CD14-positive monocyte (primary cell): ENCODE measurements at regions not wholly inside any gene's neighbourhood (a gene's known extent, or its start where the extent isn't known, plus 50 kb on each side); places are given as distances from the start of the nearest gene placed in this dataset.

Experiments
- DNase-seq, 3 donors: peaks; one replicate each; pipeline ENCODE4 v3.0.0-alpha.2; 2011 to 2022
- H2AFZ ChIP-seq: 2 replicates; pipeline ENCODE4 v1.6.0; 2012; ENCODE audit warnings: mild to moderate bottlenecking, low read depth, low read length, inconsistent platforms; ENCODE audit not compliant: insufficient read depth, poor library complexity, severe bottlenecking
- H3K27ac ChIP-seq, 2 donors: 1 replicate in 1 of 2; 2 replicates in 1 of 2; pipeline ENCODE4 v1.5.1; 2012 to 2013; ENCODE audit warnings: low read length in 2 of 2, control low read depth in 1 of 2, inconsistent platforms in 1 of 2, low read depth in 1 of 2, mild to moderate bottlenecking in 1 of 2
- H3K27me3 ChIP-seq, 2 donors: one replicate each; pipeline versions ENCODE4 v1.6.0 to v1.6.1; 2011 to 2013; ENCODE audit warnings: low read length in 2 of 2; ENCODE audit not compliant: control insufficient read depth in 2 of 2, insufficient read depth in 2 of 2
- H3K36me3 ChIP-seq, 2 donors: replicated peaks in 1 of 2; 1 replicate in 1 of 2; 2 replicates in 1 of 2; pipeline versions ENCODE4 v1.5.1 to v1.6.1; 2012 to 2013; ENCODE audit warnings: low read length in 2 of 2, control low read depth in 1 of 2, inconsistent platforms in 1 of 2, mild to moderate bottlenecking in 1 of 2; ENCODE audit not compliant: insufficient read depth in 2 of 2, control insufficient read depth in 1 of 2
- H3K4me1 ChIP-seq, 2 donors: 1 replicate in 1 of 2; 2 replicates in 1 of 2; pipeline versions ENCODE4 v1.5.1 to v1.6.1; 2012 to 2013; ENCODE audit warnings: low read length in 2 of 2, control low read depth in 1 of 2, inconsistent platforms in 1 of 2, mild to moderate bottlenecking in 1 of 2, moderate library complexity in 1 of 2; ENCODE audit not compliant: insufficient read depth in 2 of 2, control insufficient read depth in 1 of 2
- H3K4me2 ChIP-seq: replicated peaks from 2 replicates; pipeline ENCODE3; 2012; ENCODE audit warnings: low read length, moderate library complexity, mild to moderate bottlenecking; ENCODE audit not compliant: poor library complexity, severe bottlenecking; ENCODE audit errors: extremely low read depth
- H3K4me3 ChIP-seq, 3 experiments: fragments of 200-600 bp in 1 of 3; sonication (generic) in 1 of 3; replicated peaks in 1 of 3; 1 replicate in 2 of 3; 2 replicates in 1 of 3; pipeline ENCODE4 v1.5.1; 2011 to 2013; ENCODE audit warnings: low read length in 3 of 3, mild to moderate bottlenecking in 3 of 3, control low read depth in 2 of 3, low read depth in 2 of 3, inconsistent platforms in 1 of 3, moderate library complexity in 1 of 3
- H3K79me2 ChIP-seq: 2 replicates; pipeline ENCODE4 v1.6.0; 2012; ENCODE audit warnings: mild to moderate bottlenecking, control low read depth, inconsistent platforms, low read length, moderate library complexity; ENCODE audit not compliant: insufficient read depth
- H3K9ac ChIP-seq: 2 replicates; pipeline ENCODE4 v1.6.0; 2017; ENCODE audit warnings: low read length, mild to moderate bottlenecking; ENCODE audit not compliant: insufficient read depth, poor library complexity, severe bottlenecking
- H3K9me3 ChIP-seq, 2 donors: replicated peaks in 1 of 2; 1 replicate in 1 of 2; 2 replicates in 1 of 2; pipeline versions ENCODE4 v1.5.1 to v1.6.1; 2012 to 2013; ENCODE audit warnings: low read length in 2 of 2, control low read depth in 1 of 2; ENCODE audit not compliant: control insufficient read depth in 1 of 2, insufficient read depth in 1 of 2
- H4K20me1 ChIP-seq: 2 replicates; pipeline ENCODE4 v1.6.0; 2012; ENCODE audit warnings: mild to moderate bottlenecking, low read length, control low read depth, moderate library complexity; ENCODE audit not compliant: insufficient read depth
- H3K27ac Mint-ChIP-seq, 7 donors: one replicate each; pipeline ENCODE4 v1.8.0; 2020; ENCODE audit warnings: mild to moderate bottlenecking in 7 of 7, mixed read lengths in 7 of 7, moderate library complexity in 6 of 7, inconsistent platforms in 2 of 7
- H3K27me3 Mint-ChIP-seq, 3 donors: one replicate each; pipeline ENCODE4 v1.8.0; 2021 to 2022; ENCODE audit warnings: low read depth in 3 of 3, mild to moderate bottlenecking in 3 of 3, mixed read lengths in 3 of 3, moderate library complexity in 3 of 3, inconsistent platforms in 1 of 3
- H3K36me3 Mint-ChIP-seq, 2 donors: one replicate each; pipeline ENCODE4 v1.8.0; 2020; ENCODE audit warnings: mixed read lengths in 2 of 2, inconsistent platforms in 1 of 2, mild to moderate bottlenecking in 1 of 2
- H3K4me1 Mint-ChIP-seq: one replicate; pipeline ENCODE4 v1.8.0; 2020; ENCODE audit warnings: mild to moderate bottlenecking, mixed read lengths
- H3K4me3 Mint-ChIP-seq, 2 donors: one replicate each; pipeline ENCODE4 v1.8.0; 2020; ENCODE audit warnings: mild to moderate bottlenecking in 2 of 2, mixed read lengths in 2 of 2, moderate library complexity in 1 of 2
- H3K9me3 Mint-ChIP-seq, 7 donors: one replicate each; pipeline ENCODE4 v1.8.0; 2020 to 2022; ENCODE audit warnings: mixed read lengths in 7 of 7, mild to moderate bottlenecking in 6 of 7, moderate library complexity in 6 of 7, inconsistent platforms in 2 of 7
- CTCF ChIP-seq: fragments of 200-600 bp; IDR thresholded peaks from one replicate; pipeline ENCODE4 v1.8.0; 2022; ENCODE audit warnings: antibody characterized with exemption, mild to moderate bottlenecking
- WGBS: methylation state at CpG from one replicate; pipeline ENCODE4 v1.1.5; 2013; ENCODE audit warnings: missing lambda C conversion rate; ENCODE audit not compliant: insufficient coverage; 5-methylcytosine and 5-hydroxymethylcytosine counted together
- intact Hi-C, 2 donors: fragments of 100-400 bp; cut with micrococcal nuclease; formaldehyde crosslinking; loops; one replicate each; pipeline versions ENCODE4 v1.15.0 to v1.15.1; 2023

GRCh38 chr11:110958216-110958615 is 246.0 kb upstream of the ARHGAP20 start:
- H3K4me3 Mint-ChIP-seq = no peak overlapping the region
- DNase-seq = no peak
- Histone ChIP-seq H3K4me3 (no peak overlapping the region), H3K4me1 (no peaks in the 10 kb centered on the region), H3K9ac (no peak overlapping the region), H3K9me3 (no peaks in the 10 kb centered on the region), H3K4me2 (no peak overlapping the region), H4K20me1 (no peaks in the 10 kb centered on the region), H3K27me3 (no peaks in the 10 kb centered on the region), H3K79me2 (no peaks in the 10 kb centered on the region), H3K36me3 (no peaks in the 10 kb centered on the region), H2AFZ (no peak overlapping the region), H3K27ac (no peak overlapping the region)
- no peak for TF ChIP-seq CTCF
- H3K9me3 Mint-ChIP-seq = no peaks in the 10 kb centered on the region
- H3K27me3 Mint-ChIP-seq = peaks cover 0 to 2% (median 0%) of the 10 kb centered on the region in 3 donors
- H3K36me3 Mint-ChIP-seq = no peaks in the 10 kb centered on the region
- no CpG with 5 or more reads among the region's 4 CpGs for WGBS
- intact Hi-C loops = no loop called here
- H3K4me1 Mint-ChIP-seq = peaks cover 2% of the 10 kb centered on the region
- H3K27ac Mint-ChIP-seq = no peak overlapping the region

- Histone ChIP-seq H3K36me3 (no peaks in the 10 kb centered on the region), H3K79me2 (no peaks in the 10 kb centered on the region), H3K9me3 (no peaks in the 10 kb centered on the region), H3K27me3 (no peaks in the 10 kb centered on the region), H3K4me2 (no peak overlapping the region), H3K4me3 (no peak overlapping the region), H2AFZ (no peak overlapping the region), H4K20me1 (no peaks in the 10 kb centered on the region), H3K9ac (no peak overlapping the region), H3K27ac (no peak overlapping the region), H3K4me1 (no peaks in the 10 kb centered on the region)
- peaks cover 2% of the 10 kb centered on the region for H3K4me1 Mint-ChIP-seq
- H3K27ac Mint-ChIP-seq = no peak overlapping the region
- no peak overlapping the region for H3K4me3 Mint-ChIP-seq
- intact Hi-C loops = no loop called here
- H3K9me3 Mint-ChIP-seq = no peaks in the 10 kb centered on the region
- peak in 1 of 3 donors; percentile 8 for DNase-seq
- H3K36me3 Mint-ChIP-seq = no peaks in the 10 kb centered on the region
- H3K27me3 Mint-ChIP-seq = peaks cover 0 to 2% (median 0%) of the 10 kb centered on the region in 3 donors
- WGBS = no CpG with 5 or more reads among the region's 2 CpGs
- no peak for TF ChIP-seq CTCF
Observed at GRCh38 chr11:110955776-110956175, 243.5 kb upstream of the ARHGAP20 start.
